PFSK-1 (cell line): ENCODE measurements at regions not wholly inside any gene's neighbourhood (a gene's known extent, or its start where the extent isn't known, plus 50 kb on each side); places are given as distances from the start of the nearest gene placed in this dataset.

Source experiments
- FOXP2 ChIP-seq: optimal IDR thresholded peaks from 2 replicates; pipeline ENCODE3; 2011; ENCODE audit warnings: borderline replicate concordance, control low read depth, inconsistent platforms; ENCODE audit not compliant: insufficient read depth; ENCODE audit errors: extremely low read length, extremely low read depth
- POLR2AphosphoS5 ChIP-seq: IDR thresholded peaks from 2 replicates; pipeline ENCODE4 v1.6.1; 2012; ENCODE audit warnings: low read depth, mild to moderate bottlenecking, control low read depth, low read length, moderate library complexity
- REST ChIP-seq, 2 experiments: IDR thresholded peaks; 2 replicates each; pipeline versions ENCODE4 v1.6.1 to v1.8.0; 2011 to 2012; ENCODE audit warnings: low read depth in 2 of 2, low read length in 2 of 2, control low read depth in 1 of 2, inconsistent platforms in 1 of 2, mild to moderate bottlenecking in 1 of 2, moderate library complexity in 1 of 2; ENCODE audit not compliant: insufficient read depth in 1 of 2
- SIN3A ChIP-seq: IDR thresholded peaks from 2 replicates; pipeline ENCODE4 v1.6.1; 2012; ENCODE audit warnings: mild to moderate bottlenecking, low read length, moderate library complexity, borderline replicate concordance; ENCODE audit not compliant: insufficient read depth
- TAF1 ChIP-seq: IDR thresholded peaks from 2 replicates; pipeline ENCODE4 v1.6.1; 2012; ENCODE audit warnings: low read length, control low read depth, borderline replicate concordance; ENCODE audit not compliant: insufficient read depth

- TF ChIP-seq SIN3A, result no peak
- no peak for TF ChIP-seq FOXP2
- no peak for TF ChIP-seq POLR2AphosphoS5
- no peak for TF ChIP-seq TAF1
- TF ChIP-seq REST (IDR thresholded peaks at IDR 0.05; ENCODE audit: insufficient read depth in 1 of 2, low read depth in 2 of 2, low read length in 2 of 2), result no peak
Measured at GRCh38 chr3:127407026-127407939, 119.4 kb upstream of the PRR20G start.

- TF ChIP-seq REST (IDR thresholded peaks at IDR 0.05; ENCODE audit: insufficient read depth in 1 of 2, low read depth in 2 of 2, low read length in 2 of 2) (no peak), POLR2AphosphoS5 (no peak), TAF1 (no peak), FOXP2 (no peak), SIN3A (no peak)
Measured at GRCh38 chr3:127406309-127407025, 118.6 kb upstream of the PRR20G start.

- no peak for TF ChIP-seq REST (IDR thresholded peaks at IDR 0.05; ENCODE audit: insufficient read depth in 1 of 2, low read depth in 2 of 2, low read length in 2 of 2)
- no peak for TF ChIP-seq TAF1
- TF ChIP-seq FOXP2, result no peak
- no peak for TF ChIP-seq SIN3A
- TF ChIP-seq POLR2AphosphoS5, result no peak
Measured at GRCh38 chr3:127405791-127406190, 117.9 kb upstream of the PRR20G start.

DNA sequence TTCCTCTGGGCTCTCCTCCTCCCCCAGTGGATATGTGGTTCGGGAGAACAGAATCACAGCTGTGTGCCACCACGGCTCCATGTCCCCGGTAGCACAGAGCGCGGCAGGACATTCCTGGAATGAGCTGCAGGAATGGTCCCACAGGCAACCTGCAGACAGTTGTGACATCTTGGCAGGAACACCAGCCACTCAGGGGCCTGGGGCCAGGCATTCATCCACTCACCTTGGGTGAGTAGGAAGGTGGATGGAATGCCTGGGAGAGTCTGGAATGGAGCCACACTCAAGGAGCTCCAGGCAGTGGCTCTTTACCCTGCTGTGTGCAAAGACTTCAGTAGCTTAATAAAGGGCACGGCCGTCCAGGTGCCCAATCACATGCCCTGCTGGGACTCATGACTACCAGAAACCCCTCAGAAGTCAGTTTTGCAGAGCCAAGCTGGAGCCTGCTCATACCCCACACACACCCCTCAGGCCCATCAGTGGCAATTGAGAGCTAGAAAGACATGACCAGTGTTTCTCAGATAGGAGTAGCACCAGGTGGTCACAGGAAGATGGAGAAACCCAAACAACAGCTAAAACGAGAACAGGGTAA lies 117.3 kb upstream of the PRR20G start:
- no peak for TF ChIP-seq FOXP2

DNA sequence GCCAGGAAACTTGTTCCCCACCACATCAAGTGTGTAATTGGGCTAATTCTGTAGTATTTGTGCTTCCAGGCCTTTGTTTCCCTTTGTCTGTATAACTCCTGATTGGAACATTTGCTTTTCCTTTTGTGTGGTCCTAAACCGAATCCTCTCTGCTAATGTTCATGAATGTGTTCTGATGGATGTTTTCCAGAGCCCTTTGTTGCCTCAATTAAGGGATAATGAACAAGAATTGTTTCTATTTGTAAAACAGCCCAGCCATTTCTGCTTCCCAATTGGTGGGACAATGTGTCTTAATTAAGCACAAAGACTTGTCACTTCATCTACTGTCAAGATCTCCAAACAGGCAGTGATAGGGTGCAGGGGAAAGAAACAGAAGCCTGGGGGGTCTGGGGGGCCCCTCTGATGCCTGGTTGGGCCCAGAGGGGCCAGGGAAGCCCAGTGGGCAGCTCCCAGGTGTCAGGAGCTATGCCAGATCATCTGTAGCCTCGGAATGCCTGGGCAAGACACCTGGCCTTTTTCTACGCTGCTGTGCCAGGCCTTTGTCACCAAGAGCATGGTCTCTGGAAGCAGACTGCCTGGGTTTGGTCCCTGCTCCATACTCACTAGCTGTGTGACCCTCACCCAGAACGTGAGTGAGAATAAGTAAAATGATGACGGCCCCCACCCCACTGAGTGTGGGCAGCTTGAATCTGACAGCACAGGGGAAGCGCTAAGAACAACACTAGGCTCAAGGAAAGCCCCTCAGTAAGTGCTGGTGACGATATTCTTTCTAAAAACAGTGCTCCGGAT lies 116.6 kb upstream of the PRR20G start:
- TF ChIP-seq TAF1 (no peak), POLR2AphosphoS5 (no peak), REST (IDR thresholded peaks at IDR 0.05; ENCODE audit: insufficient read depth in 1 of 2, low read depth in 2 of 2, low read length in 2 of 2) (no peak), SIN3A (no peak), FOXP2 (no peak)
